NCI-H446 treated with DMSO at 0.1 percent for 48 hours (cell line): ENCODE measurements at regions not wholly inside any gene's neighbourhood (a gene's known extent, or its start where the extent isn't known, plus 50 kb on each side); places are given as distances from the start of the nearest gene placed in this dataset.
"Not testable (repeated sequence)": the region's sequence is repeated elsewhere in the genome, so short reads cannot be mapped to it uniquely, and the experiment has no call there.

ENCODE experiments used
- DNase-seq: peaks from one replicate; lab custom pipeline; 2025; lab: John Stamatoyannopoulos, UW

- no peak for DNase-seq
Measured at GRCh38 chr7:155396661-155397060, 61.3 kb upstream of the EN2 start.

DNA sequence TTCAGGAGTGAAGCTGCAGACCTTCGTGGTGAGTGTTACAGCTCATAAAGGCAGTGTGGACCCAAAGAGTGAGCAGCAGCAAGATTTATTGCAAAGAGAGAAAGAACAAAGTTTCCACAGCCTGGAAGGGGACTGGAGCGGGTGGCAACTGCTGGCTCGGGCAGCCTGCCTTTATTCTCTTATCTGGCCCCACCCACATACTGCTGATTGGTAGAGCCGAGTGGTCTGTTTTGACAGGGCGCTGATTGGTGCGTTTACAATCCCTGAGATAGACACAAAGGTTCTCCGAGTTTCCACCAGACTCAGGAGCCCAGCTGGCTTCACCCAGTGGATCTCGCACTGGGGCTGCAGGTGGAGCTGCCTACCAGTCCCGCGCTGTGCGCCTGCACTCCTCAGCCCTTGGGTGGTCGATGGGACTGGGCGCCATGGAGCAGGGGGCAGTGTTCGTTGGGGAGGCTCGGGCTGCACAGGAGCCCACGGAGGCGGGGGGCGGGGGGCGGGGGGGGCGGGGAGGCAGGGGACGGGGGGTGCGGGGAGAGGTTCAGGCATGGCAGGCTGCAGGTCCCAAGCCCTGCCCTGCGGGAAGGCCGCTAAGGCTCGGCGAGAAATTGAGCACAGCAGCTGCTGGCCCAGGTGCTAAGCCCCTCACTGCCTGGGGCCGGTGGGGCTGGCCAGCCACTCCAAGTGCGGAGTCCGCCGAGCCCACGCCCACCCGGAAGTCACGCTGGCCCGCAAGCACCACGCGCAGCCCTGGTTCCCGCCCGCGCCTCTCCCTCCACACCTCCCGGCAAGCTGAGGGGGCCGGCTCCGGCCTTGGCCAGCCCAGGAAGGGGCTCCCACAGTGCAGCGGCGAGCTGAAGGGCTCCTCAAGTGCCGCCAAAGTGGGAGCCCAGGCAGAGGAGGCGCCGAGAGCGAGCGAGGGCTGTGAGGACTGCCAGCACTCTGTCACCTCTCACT is 59.9 kb upstream of the EN2 start:
- DNase-seq: not testable (repeated sequence)

GRCh38 chr7:155398944-155399343 is 59.0 kb upstream of the EN2 start:
- DNase-seq: no peak

GRCh38 chr7:155399577-155399976 is 58.4 kb upstream of the EN2 start:
- no peak for DNase-seq

DNA sequence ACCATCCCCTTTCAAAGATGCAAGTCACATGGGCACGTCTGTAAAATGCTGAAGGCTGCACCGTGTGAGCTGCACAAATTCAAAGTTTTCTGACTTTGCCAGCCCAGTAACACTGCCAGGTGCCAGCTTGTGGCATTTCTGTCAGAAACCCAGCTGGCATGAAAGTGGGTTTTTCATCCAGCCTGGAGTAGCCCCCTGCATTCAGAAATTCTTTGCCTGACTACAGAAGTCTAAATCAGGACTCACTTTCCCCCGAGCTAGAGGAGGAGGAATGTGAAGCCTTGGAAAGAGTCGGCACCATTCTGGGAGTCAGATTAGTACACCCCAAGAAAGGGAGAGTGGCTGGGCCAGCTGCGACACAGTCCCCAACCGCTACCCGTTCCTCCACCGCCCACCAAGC is 56.7 kb upstream of the EN2 start:
- DNase-seq: no peak

- no peak for DNase-seq
Measured at GRCh38 chr7:155401884-155402283, 56.0 kb upstream of the EN2 start.

GRCh38 chr7:155402941-155403340 is 55.0 kb upstream of the EN2 start:
- no peak for DNase-seq

DNA sequence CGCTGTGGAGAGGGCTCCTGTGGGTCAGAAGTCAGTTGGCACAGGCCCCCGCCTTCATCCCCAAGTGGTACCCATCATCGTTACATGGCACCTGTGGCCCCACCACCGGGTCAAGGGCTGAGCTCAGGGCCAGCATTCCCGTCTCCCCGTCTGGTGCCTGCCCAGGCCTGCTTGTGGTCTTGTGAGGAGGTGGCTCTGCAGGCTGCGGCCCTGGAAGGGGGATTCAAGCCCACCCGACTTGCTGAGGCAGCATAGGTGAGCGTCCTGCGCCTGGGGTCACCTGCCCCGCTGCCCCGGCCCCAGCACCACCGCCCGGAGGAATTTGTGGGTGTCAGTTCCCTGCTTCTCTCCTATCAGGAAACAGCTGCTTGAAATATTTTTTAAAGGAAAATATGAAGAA is 53.0 kb upstream of the EN2 start:
- no peak for DNase-seq

DNA sequence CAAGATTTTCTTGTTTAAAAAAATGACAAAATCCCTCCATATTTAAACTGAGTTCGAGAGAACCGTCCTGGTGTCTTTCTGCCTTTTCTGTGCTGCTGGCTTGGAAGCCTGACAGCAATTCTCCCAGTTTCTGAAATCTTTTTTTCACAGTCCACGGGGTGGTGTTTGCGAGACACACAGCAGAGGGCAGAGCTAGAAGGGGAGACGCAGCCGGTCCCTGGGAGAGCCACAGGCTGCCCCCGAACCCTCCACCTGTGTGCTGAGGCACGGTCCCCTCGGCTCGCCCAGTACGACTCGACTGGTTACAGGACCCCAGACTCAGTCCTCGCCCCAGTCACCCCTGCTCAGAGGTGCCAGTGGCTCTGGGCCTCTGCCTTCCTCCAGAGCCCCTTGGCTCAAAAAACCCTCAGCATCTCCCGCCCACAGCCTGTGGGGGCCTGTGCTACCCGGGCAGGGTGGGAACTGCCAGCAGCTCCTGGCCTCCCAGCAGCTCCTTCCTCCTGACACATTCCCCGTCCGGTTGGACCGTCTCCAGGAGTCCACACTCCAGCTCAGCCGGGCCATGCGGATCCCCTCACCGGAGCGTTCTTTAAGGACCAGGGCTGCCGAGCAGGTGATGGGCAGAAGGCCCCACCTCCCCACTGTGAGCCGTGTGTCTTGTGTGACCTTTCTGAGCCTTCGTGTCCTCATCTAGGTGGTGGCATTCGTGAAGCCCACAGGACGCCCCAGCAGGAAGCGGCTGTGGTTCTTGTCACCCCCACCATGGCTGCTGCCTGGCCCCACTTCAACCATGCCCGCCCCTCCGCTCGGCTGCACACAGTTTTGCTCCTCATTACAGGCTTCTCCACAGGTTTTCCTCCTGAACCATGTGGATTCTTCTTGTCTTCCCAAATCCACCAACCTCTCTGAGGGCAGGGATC is 52.3 kb upstream of the EN2 start:
- no peak for DNase-seq

- no peak for DNase-seq
Measured at GRCh38 chr7:155407799-155408198, 50.1 kb upstream of the EN2 start.
